ENCODE measurements at regions not wholly inside any gene's neighbourhood (a gene's known extent, or its start where the extent isn't known, plus 50 kb on each side); places are given as distances from the start of the nearest gene placed in this dataset.

DNA sequence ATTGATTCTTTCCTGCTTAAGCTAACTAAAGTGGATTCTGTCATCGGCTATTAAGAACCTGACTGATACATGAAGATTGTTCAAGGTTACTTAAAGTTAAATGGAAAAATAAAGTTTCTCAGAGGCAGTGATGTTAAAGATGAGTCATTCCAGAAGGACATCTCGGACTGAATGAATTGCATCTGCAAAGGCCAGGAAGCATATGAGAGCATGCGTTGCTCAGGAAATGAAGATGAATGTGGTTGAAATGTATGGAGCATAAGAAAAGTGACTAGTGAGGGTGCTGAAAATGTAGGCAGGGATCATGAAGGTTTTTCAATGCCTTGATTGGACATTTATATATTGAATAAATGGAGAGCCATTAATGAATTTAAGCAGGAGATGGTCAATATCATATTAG lies 133.9 kb upstream of the GHITM start:
- Histone ChIP-seq H3K27ac (no peak overlapping the region), H3K9me3 (no peaks in the 10 kb centered on the region), H3K36me3 (no peaks in the 10 kb centered on the region), H3K27me3 (no peaks in the 10 kb centered on the region), H3K4me1 (no peaks in the 10 kb centered on the region), H3K4me3 (no peak overlapping the region)
- DNase-seq = no peak
- TF ChIP-seq POLR2A (IDR thresholded peaks at IDR 0.05) = no peak
- TF ChIP-seq, protein P1, sequence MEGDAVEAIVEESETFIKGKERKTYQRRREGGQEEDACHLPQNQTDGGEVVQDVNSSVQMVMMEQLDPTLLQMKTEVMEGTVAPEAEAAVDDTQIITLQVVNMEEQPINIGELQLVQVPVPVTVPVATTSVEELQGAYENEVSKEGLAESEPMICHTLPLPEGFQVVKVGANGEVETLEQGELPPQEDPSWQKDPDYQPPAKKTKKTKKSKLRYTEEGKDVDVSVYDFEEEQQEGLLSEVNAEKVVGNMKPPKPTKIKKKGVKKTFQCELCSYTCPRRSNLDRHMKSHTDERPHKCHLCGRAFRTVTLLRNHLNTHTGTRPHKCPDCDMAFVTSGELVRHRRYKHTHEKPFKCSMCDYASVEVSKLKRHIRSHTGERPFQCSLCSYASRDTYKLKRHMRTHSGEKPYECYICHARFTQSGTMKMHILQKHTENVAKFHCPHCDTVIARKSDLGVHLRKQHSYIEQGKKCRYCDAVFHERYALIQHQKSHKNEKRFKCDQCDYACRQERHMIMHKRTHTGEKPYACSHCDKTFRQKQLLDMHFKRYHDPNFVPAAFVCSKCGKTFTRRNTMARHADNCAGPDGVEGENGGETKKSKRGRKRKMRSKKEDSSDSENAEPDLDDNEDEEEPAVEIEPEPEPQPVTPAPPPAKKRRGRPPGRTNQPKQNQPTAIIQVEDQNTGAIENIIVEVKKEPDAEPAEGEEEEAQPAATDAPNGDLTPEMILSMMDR (IDR thresholded peaks at IDR 0.05) = no peak
- no peak for TF ChIP-seq EP300 (IDR thresholded peaks at IDR 0.05)
- TF ChIP-seq POLR2AphosphoS5 (IDR thresholded peaks at IDR 0.05) = no peak
- 59 to 79% (median 74%) methylated on average over 3 of the region's 3 CpGs for WGBS, 5 donors
- intact Hi-C loops (cut with DNase I; ENCODE audit: low total_unique reads) = no loop called here

DNA sequence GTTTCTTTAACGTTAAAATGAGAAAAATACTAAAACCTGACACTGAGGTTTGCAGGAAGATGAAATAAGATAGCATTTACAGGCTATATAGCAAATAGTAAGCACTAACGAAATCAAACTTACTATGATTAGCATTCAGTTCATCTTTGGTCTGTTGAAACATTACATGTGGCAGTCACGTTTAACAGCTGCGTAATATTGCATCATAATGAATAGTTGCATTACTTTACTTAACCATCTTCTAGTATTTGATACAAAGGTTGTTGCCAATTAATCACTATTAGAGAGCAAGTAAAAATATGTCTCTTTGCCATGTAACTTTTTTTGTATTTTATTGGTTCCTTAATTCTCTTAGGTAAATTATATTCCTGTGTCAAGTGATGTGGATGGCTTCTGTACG lies 131.8 kb upstream of the GHITM start:
- H3K9me3 ChIP-seq = no peaks in the 10 kb centered on the region
- no peaks in the 10 kb centered on the region for H3K36me3 ChIP-seq
- no peaks in the 10 kb centered on the region for H3K4me1 ChIP-seq
- H3K4me3 ChIP-seq = no peak overlapping the region
- peaks cover 0 to 10% (median 0%) of the 10 kb centered on the region in 3 donors for H3K27me3 ChIP-seq
- no peak for DNase-seq
- intact Hi-C loops (cut with DNase I; ENCODE audit: low total_unique reads) = no loop called here
- no peak overlapping the region for H3K27ac ChIP-seq
- no peak for TF ChIP-seq EP300 (IDR thresholded peaks at IDR 0.05)
- no peak for TF ChIP-seq POLR2A (IDR thresholded peaks at IDR 0.05)
- TF ChIP-seq, protein P1 (IDR thresholded peaks at IDR 0.05) = no peak
- TF ChIP-seq POLR2AphosphoS5 (IDR thresholded peaks at IDR 0.05) = no peak
- WGBS, 5 donors = 83 to 89% (median 85%) methylated on average over 5 of the region's 5 CpGs

DNA sequence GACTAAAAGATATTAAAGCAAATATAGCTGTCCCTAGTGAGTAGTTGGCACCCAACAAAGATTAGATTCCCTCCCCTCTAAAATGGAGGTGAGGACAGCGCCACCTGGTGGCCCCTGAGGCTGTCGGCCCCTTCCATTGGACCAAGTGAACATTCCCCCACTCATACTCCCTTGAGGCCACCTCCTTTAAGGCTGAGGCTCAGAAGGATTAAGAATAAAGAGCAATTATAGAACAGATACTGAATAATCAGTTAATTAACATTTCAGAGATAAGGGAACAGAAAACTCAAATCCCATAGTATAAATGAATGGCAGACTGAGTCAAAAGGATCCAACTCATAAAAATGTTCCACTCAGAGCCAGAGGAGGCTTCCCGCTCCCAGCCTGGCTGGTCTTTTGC lies 130.4 kb upstream of the GHITM start:
- WGBS, 5 donors = 33 to 40% (median 38%) methylated on average over 3 of the region's 3 CpGs
- Histone ChIP-seq H3K4me3 (no peak overlapping the region), H3K4me1 (no peaks in the 10 kb centered on the region), H3K9me3 (no peaks in the 10 kb centered on the region), H3K27ac (no peak overlapping the region), H3K36me3 (no peaks in the 10 kb centered on the region), H3K27me3 (peaks cover 0 to 14% (median 0%) of the 10 kb centered on the region in 3 donors)
- TF ChIP-seq, protein P1 (IDR thresholded peaks at IDR 0.05) = peak in 2 of 7 experiments; percentile 43 to 51
- no peak for TF ChIP-seq EP300 (IDR thresholded peaks at IDR 0.05)
- intact Hi-C loops (cut with DNase I; ENCODE audit: low total_unique reads) = no loop called here
- DNase-seq = no peak

DNA sequence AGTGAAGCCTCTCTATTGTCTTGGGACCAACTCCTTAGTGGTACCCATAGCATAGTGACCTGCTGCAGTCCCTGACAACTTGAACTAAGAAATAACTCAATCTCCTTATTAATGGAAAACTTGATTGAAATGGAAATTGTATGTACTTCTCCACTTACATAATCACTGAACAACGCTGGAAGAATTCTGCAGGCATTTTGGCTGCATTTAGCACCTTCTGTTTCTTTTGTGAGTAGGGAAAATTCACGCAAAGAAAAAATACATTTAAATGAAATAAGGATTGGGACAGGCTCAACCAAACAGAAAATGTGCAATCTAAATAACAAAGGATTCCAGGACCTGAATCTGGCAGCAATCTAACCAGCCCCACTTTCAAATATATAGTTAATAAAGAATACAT lies 126.9 kb upstream of the GHITM start:
- intact Hi-C loops (cut with DNase I; ENCODE audit: low total_unique reads) = no loop called here
- Histone ChIP-seq H3K4me1 (no peaks in the 10 kb centered on the region), H3K36me3 (no peaks in the 10 kb centered on the region), H3K9me3 (no peaks in the 10 kb centered on the region), H3K27ac (no peak overlapping the region), H3K27me3 (peaks cover 0 to 14% (median 0%) of the 10 kb centered on the region in 3 donors), H3K4me3 (no peak overlapping the region)
- TF ChIP-seq POLR2AphosphoS5 (IDR thresholded peaks at IDR 0.05) (no peak), EP300 (IDR thresholded peaks at IDR 0.05) (no peak), POLR2A (IDR thresholded peaks at IDR 0.05) (no peak)
- TF ChIP-seq, protein P1 (IDR thresholded peaks at IDR 0.05) = no peak
- DNase-seq = no peak
- WGBS, 5 donors = 43 to 83% (median 60%) methylated on average over 2 of the region's 2 CpGs
